ENCODE measurements at regions not wholly inside any gene's neighbourhood (a gene's known extent, or its start where the extent isn't known, plus 50 kb on each side); places are given as distances from the start of the nearest gene placed in this dataset.

DNA sequence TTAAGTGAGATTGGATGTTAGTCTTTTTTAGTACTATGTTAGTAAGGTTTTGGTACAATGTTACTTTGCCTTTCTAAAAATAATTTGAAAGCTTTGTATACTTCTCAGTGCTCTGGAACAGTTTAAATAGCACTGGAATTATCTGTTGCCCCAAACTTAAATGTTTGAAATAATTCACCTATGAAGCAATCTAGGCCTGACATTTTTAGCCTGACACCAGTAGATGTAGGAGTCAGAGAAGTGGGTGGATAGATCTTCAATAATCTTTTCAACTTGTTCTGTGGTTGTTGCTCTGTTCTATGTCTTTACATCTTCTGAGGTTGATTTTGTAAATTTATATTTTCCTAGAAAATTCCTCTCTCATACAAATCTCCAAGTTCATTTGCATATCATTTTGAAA lies 103.1 kb upstream of the ADGRF1 start:
- DNase-seq (no peak), ATAC-seq (no peak)
- intact Hi-C loops (cut with DNase I): no loop called here
- Histone ChIP-seq H3K27me3 (ENCODE audit: insufficient read depth in 3 of 3, low read length in 2 of 3) (no peaks in the 10 kb centered on the region), H3K36me3 (ENCODE audit: insufficient read depth in 1 of 2, low read depth in 1 of 2) (no peaks in the 10 kb centered on the region), H3K27ac (no peak overlapping the region), H3K9me3 (no peaks in the 10 kb centered on the region), H3K4me1 (no peaks in the 10 kb centered on the region), H3K4me3 (no peak overlapping the region)
- TF ChIP-seq, protein P1, sequence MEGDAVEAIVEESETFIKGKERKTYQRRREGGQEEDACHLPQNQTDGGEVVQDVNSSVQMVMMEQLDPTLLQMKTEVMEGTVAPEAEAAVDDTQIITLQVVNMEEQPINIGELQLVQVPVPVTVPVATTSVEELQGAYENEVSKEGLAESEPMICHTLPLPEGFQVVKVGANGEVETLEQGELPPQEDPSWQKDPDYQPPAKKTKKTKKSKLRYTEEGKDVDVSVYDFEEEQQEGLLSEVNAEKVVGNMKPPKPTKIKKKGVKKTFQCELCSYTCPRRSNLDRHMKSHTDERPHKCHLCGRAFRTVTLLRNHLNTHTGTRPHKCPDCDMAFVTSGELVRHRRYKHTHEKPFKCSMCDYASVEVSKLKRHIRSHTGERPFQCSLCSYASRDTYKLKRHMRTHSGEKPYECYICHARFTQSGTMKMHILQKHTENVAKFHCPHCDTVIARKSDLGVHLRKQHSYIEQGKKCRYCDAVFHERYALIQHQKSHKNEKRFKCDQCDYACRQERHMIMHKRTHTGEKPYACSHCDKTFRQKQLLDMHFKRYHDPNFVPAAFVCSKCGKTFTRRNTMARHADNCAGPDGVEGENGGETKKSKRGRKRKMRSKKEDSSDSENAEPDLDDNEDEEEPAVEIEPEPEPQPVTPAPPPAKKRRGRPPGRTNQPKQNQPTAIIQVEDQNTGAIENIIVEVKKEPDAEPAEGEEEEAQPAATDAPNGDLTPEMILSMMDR (IDR thresholded peaks at IDR 0.05): no peak

DNA sequence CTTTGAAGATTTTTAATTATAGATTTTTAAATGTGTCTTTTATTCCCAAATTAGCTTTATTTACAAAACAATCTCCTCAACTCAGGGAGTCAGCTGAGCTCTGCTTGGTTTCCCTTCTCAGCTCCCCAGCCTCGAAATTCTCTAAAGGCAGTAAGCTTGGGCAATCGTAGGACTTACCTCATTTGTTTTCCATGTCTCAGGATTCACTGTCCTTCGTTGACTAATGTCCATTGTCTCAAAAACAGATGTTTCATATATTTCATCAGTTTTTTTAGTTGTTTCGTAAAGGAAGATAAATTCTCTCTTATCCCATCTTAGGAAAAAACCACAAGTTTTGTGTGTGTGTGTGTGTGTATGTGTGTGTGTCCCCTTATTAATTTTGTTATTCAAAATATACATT lies 102.2 kb upstream of the ADGRF1 start:
- 47 to 63% (median 60%) methylated on average over 4 of the region's 4 CpGs for WGBS, 3 donors
- Histone ChIP-seq H3K4me1 (no peaks in the 10 kb centered on the region), H3K27ac (no peak overlapping the region), H3K9me3 (no peaks in the 10 kb centered on the region), H3K4me3 (no peak overlapping the region), H3K27me3 (ENCODE audit: insufficient read depth in 3 of 3, low read length in 2 of 3) (no peaks in the 10 kb centered on the region), H3K36me3 (ENCODE audit: insufficient read depth in 1 of 2, low read depth in 1 of 2) (no peaks in the 10 kb centered on the region)
- ATAC-seq (peak in 2 of 4 donors; percentile 37 to 66), DNase-seq (no peak)
- intact Hi-C loops (cut with DNase I): no loop called here
- TF ChIP-seq, protein P1 (IDR thresholded peaks at IDR 0.05): no peak

DNA sequence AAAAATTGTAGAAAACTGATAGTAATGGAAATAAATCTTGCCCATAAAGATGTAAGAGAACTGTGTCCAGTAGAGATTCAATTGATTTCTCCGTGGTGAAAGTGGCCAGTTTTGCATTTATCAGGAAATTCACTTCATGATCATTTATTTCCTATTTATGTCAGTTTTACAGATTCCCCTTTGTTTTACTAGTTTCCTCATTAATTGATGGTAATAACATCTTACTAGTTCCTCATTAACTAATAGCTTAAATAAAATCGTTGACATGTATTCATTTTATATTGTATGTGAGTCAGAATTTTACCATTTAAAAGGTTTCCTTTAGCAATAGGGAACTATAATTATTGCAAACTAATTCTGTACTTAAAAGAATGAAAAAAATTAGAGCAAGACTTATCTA lies 99.8 kb upstream of the ADGRF1 start:
- ATAC-seq (no peak), DNase-seq (no peak)
- Histone ChIP-seq H3K27ac (no peak overlapping the region), H3K36me3 (ENCODE audit: insufficient read depth in 1 of 2, low read depth in 1 of 2) (no peaks in the 10 kb centered on the region), H3K4me3 (no peak overlapping the region), H3K27me3 (ENCODE audit: insufficient read depth in 3 of 3, low read length in 2 of 3) (no peaks in the 10 kb centered on the region), H3K4me1 (no peaks in the 10 kb centered on the region), H3K9me3 (no peaks in the 10 kb centered on the region)
- 83 to 84% (median 84%) methylated on average over 2 of the region's 2 CpGs for WGBS, 3 donors
- intact Hi-C loops (cut with DNase I): no loop called here
- TF ChIP-seq, protein P1 (IDR thresholded peaks at IDR 0.05): no peak

DNA sequence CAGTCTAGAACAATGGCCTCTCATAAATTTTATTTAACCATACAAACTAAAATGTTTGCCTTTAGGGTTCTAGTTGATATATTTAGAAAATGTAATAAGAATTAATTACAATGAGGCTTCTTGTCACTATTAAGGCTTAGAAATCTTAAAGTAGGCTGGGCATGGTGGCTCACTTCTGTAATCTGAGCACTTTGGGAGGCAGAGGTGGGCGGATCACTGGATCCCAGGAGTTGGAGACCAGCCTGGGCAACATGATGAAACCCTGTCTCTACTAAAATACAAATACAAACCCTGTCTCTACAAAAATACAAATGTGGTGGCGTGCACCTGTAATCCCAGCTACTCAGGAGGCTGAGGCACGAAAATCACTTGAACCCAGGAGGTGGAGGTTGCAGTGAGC lies 99.0 kb upstream of the ADGRF1 start:
- DNase-seq (no peak), ATAC-seq (no peak)
- no peaks in the 10 kb centered on the region for H3K36me3 ChIP-seq (ENCODE audit: insufficient read depth in 1 of 2, low read depth in 1 of 2)
- no peaks in the 10 kb centered on the region for H3K4me1 ChIP-seq
- no peaks in the 10 kb centered on the region for H3K9me3 ChIP-seq
- TF ChIP-seq, protein P1 (IDR thresholded peaks at IDR 0.05): no peak
- no peaks in the 10 kb centered on the region for H3K27me3 ChIP-seq (ENCODE audit: insufficient read depth in 3 of 3, low read length in 2 of 3)
- H3K27ac ChIP-seq: no peak overlapping the region
- WGBS, 3 donors: 86 to 97% (median 92%) methylated on average over 3 of the region's 3 CpGs
- no peak overlapping the region for H3K4me3 ChIP-seq
- intact Hi-C loops (cut with DNase I): no loop called here

DNA sequence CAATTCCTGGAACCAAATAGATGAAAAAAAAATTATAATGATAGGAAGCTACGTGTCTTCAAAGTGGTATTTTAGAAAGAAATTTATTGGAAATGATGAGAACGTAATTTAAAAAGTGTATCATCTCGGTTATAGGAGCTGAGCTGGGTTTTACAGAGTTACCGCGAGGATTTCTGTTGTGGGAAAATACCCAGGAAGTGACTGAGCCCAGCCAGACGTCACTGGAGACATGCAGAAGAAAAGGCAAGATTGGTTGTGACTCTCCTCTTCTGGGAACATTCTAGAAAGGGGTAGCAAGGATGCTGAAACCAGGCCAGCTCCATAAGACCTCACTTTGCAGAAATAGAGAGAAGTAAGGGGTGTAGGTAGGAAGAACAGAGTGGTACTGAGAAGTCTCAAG lies 95.9 kb upstream of the ADGRF1 start:
- Histone ChIP-seq H3K27me3 (ENCODE audit: insufficient read depth in 3 of 3, low read length in 2 of 3) (no peaks in the 10 kb centered on the region), H3K36me3 (ENCODE audit: insufficient read depth in 1 of 2, low read depth in 1 of 2) (no peaks in the 10 kb centered on the region), H3K4me1 (peaks cover 12% of the 10 kb centered on the region), H3K9me3 (no peaks in the 10 kb centered on the region), H3K27ac (no peak overlapping the region), H3K4me3 (no peak overlapping the region)
- DNase-seq (no peak), ATAC-seq (no peak)
- TF ChIP-seq, protein P1 (IDR thresholded peaks at IDR 0.05): no peak
- WGBS, 3 donors: 52 to 67% (median 62%) methylated on average over 6 of the region's 6 CpGs
- intact Hi-C loops (cut with DNase I): no loop called here
